ENCODE measurements at regions not wholly inside any gene's neighbourhood (a gene's known extent, or its start where the extent isn't known, plus 50 kb on each side); places are given as distances from the start of the nearest gene placed in this dataset.
"Not testable (repeated sequence)": the region's sequence is repeated elsewhere in the genome, so short reads cannot be mapped to it uniquely, and the experiment has no call there.

DNA sequence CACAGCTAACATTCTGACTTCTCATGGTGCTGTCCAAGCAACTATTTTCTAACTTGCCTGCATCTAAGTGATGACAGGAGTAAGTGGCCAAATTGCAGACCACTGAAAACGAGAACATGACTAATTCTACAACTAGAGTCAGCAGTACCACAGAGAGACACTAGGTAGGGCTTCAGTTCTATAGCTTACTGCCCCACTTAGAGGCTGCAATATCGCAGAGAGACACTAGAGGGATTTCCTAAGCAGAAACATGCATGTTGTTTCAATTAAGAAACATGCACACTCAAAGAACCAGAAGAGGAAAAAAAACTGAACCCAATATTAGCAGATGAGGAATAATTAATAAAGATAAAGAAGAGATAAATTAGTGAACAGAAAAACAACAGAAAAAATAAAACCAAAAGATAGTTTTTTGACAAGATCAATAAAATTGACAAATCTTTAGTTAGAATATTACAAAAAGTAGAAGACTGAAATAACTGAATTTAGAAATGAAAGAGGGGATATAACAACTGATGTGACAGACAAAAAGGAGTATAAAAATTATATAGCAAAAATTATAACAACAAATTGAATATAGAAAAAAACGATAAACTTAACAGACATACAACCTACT is 100.8 kb downstream of the SPIN4 start:
- TF ChIP-seq, protein P1, sequence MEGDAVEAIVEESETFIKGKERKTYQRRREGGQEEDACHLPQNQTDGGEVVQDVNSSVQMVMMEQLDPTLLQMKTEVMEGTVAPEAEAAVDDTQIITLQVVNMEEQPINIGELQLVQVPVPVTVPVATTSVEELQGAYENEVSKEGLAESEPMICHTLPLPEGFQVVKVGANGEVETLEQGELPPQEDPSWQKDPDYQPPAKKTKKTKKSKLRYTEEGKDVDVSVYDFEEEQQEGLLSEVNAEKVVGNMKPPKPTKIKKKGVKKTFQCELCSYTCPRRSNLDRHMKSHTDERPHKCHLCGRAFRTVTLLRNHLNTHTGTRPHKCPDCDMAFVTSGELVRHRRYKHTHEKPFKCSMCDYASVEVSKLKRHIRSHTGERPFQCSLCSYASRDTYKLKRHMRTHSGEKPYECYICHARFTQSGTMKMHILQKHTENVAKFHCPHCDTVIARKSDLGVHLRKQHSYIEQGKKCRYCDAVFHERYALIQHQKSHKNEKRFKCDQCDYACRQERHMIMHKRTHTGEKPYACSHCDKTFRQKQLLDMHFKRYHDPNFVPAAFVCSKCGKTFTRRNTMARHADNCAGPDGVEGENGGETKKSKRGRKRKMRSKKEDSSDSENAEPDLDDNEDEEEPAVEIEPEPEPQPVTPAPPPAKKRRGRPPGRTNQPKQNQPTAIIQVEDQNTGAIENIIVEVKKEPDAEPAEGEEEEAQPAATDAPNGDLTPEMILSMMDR (IDR thresholded peaks at IDR 0.05), result peak; percentile 98
- ChIA-PET POLR2A (no interaction called here), CTCF (interaction anchor here (0.8 to 2.5 kb wide), 5 partner anchors 13 to 437 kb away, joined by 3 to 12 read pairs (median 4); partner anchors contain the start of gene SPIN4)
- peak; percentile 100 for ATAC-seq
- no peaks in the 10 kb centered on the region for H3K9me3 Mint-ChIP-seq
- intact Hi-C loops (cut with micrococcal nuclease), result no loop called here
- no peaks in the 10 kb centered on the region for H3K36me3 Mint-ChIP-seq (ENCODE audit: low read depth)
- no peak overlapping the region for H3K27ac Mint-ChIP-seq
- no peaks in the 10 kb centered on the region for H3K4me1 Mint-ChIP-seq (ENCODE audit: low read depth)
- peaks cover 3% of the 10 kb centered on the region for H3K27me3 Mint-ChIP-seq
- DNase-seq, result peak; percentile 65
- no peak overlapping the region for H3K4me3 Mint-ChIP-seq

DNA sequence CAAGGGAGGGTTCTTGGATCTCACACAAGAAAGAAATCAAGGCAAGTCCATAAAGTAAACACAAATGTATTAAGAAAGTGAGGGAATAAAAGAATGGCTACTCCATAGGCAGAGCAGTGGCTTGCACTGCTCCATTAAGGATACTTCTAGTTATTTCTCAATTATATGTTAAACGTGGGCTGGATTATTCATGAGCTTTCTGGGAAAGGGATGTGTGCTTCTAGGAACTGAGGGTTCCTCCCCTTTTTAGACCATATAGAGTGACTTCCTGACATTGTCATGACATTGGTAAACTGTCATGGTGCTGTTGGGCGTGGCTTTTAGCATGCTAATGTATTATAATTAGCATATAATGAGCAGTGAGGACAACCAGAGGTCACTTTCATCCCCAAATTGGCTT is 108.4 kb downstream of the SPIN4 start:
- DNase-seq; intact Hi-C loops (cut with micrococcal nuclease); CTCF ChIA-PET; H3K4me1 Mint-ChIP-seq (ENCODE audit: low read depth); H3K4me3 Mint-ChIP-seq; H3K36me3 Mint-ChIP-seq (ENCODE audit: low read depth); H3K9me3 Mint-ChIP-seq; H3K27ac Mint-ChIP-seq; POLR2A ChIA-PET; H3K27me3 Mint-ChIP-seq; ATAC-seq: not testable (repeated sequence)

DNA sequence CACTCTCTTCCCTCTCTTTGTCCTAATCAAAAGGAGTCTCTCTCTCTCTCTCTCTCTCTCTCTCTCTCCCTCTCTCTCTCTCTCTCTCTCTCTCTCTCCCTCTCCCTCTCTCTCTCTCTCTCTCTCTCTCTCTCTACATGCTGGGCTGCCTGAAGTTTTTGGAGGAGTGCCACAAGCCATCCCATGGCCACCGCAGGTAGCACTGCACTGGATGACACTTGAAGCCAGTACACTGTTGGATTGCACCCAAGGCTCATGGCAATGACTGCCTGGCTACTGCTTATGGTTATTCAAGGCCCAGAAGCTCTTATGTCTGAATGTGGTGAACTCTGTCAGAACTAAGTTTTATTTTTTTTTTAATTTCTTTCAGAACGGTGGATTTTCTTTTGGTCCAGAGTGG is 115.2 kb downstream of the SPIN4 start:
- H3K27me3 Mint-ChIP-seq; POLR2A ChIA-PET; CTCF ChIA-PET; H3K27ac Mint-ChIP-seq; H3K4me3 Mint-ChIP-seq; H3K36me3 Mint-ChIP-seq (ENCODE audit: low read depth); H3K4me1 Mint-ChIP-seq (ENCODE audit: low read depth); H3K9me3 Mint-ChIP-seq; intact Hi-C loops (cut with micrococcal nuclease); DNase-seq; ATAC-seq: not testable (repeated sequence)

GRCh38 chrX:63233013-63233412 is 118.1 kb downstream of the SPIN4 start:
- H3K4me1 Mint-ChIP-seq (ENCODE audit: low read depth); CTCF ChIA-PET; DNase-seq: not testable (repeated sequence)

DNA sequence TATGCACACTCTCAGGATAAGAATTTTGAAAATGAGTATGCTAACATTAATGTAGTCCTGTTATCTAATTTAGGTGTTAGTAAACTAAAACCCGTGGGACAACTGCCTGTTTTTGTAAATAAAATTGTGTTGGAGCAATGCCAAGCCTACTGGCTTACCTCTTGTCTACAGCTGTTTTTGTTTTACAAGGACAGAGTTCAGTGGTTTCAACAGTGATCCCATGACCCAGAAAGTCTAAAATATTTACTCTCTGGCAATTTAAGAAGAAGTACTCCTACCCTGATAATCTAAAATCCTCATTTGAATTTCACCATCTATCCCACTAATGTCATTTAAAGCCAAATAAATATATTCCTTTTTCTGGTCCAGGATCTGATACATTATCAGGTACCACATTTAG is 132.9 kb downstream of the SPIN4 start:
- H3K27me3 Mint-ChIP-seq; DNase-seq; POLR2A ChIA-PET; H3K9me3 Mint-ChIP-seq; H3K4me1 Mint-ChIP-seq (ENCODE audit: low read depth); intact Hi-C loops (cut with micrococcal nuclease); H3K27ac Mint-ChIP-seq; ATAC-seq; H3K4me3 Mint-ChIP-seq; CTCF ChIA-PET; H3K36me3 Mint-ChIP-seq (ENCODE audit: low read depth): not testable (repeated sequence)

More at GRCh38 chrX:63233013-63233412, 118.1 kb downstream of the SPIN4 start:
- H3K27ac Mint-ChIP-seq; intact Hi-C loops (cut with micrococcal nuclease); POLR2A ChIA-PET; H3K9me3 Mint-ChIP-seq; H3K36me3 Mint-ChIP-seq (ENCODE audit: low read depth); ATAC-seq; H3K27me3 Mint-ChIP-seq; H3K4me3 Mint-ChIP-seq: not testable (repeated sequence)

- H3K27ac Mint-ChIP-seq; H3K36me3 Mint-ChIP-seq (ENCODE audit: low read depth); DNase-seq; H3K9me3 Mint-ChIP-seq; CTCF ChIA-PET; H3K4me3 Mint-ChIP-seq; POLR2A ChIA-PET; H3K4me1 Mint-ChIP-seq (ENCODE audit: low read depth); ATAC-seq; intact Hi-C loops (cut with micrococcal nuclease); H3K27me3 Mint-ChIP-seq: not testable (repeated sequence)
Observed at GRCh38 chrX:63217549-63217948, 133.6 kb downstream of the SPIN4 start.

GRCh38 chrX:63209645-63210044 is 141.5 kb downstream of the SPIN4 start:
- H3K27me3 Mint-ChIP-seq; ATAC-seq; CTCF ChIA-PET; H3K4me1 Mint-ChIP-seq (ENCODE audit: low read depth); intact Hi-C loops (cut with micrococcal nuclease); POLR2A ChIA-PET; DNase-seq; H3K27ac Mint-ChIP-seq; H3K4me3 Mint-ChIP-seq; H3K9me3 Mint-ChIP-seq; H3K36me3 Mint-ChIP-seq (ENCODE audit: low read depth): not testable (repeated sequence)

DNA sequence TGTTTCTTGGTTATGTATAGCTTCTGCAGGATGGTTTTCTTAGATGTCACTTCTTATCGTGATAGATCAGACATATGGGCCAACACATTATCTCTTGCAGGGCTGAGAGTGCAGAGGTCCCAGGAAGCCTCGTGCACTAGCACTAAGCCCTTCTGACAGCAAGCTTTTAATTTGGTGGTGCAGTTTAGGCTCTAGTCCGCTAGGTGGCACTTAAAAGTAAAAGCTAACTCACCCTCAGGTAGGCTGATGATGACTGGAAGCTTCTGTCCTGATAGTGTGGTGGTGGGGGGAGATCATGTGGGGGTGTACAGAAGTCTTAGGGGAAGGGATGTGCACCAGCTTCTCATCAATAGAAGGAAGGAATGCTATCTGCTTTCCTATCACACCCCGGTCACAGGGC is 142.0 kb downstream of the SPIN4 start:
- H3K4me1 Mint-ChIP-seq (ENCODE audit: low read depth); H3K9me3 Mint-ChIP-seq; ATAC-seq; H3K36me3 Mint-ChIP-seq (ENCODE audit: low read depth); POLR2A ChIA-PET; H3K27me3 Mint-ChIP-seq; intact Hi-C loops (cut with micrococcal nuclease); CTCF ChIA-PET; H3K27ac Mint-ChIP-seq; H3K4me3 Mint-ChIP-seq; DNase-seq: not testable (repeated sequence)

DNA sequence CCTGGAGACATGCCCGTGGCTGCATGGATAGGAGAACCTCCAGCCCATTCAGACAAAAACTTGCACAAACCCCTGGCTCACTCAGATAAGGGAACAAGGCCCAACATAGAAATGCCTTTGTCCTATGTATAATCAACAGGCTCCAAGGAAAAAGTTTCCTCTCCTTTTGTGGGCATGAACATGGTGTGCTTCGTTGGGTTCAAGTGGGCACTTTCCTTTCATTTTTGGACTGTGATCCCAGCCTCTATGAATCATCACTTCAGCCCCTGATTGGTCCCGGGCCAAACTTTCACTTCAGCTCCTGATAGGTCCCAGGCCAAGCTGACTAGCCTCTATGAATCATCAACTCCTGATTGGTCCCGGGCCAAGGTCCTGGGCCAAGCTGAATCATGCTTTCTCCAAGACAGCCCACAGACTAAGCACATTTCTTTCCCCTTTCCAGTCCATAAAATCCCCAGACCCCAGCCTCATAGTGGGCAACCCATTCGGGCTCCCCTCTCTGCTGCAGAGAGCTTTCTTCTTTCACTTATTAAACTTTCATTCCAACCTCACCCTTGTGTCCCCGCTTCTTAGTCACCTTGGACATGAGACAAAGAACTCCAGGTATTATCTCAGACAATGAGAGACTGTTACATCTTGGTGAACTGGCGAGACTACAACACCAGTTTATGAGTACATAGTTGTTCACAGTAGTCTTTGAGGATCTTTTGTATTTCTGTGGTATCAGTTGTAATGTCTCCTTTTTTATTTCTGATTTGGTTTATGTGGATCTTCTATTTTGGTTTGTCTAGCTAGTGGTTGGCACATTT is 146.7 kb downstream of the SPIN4 start:
- H3K9me3 Mint-ChIP-seq; DNase-seq; H3K4me1 Mint-ChIP-seq (ENCODE audit: low read depth); H3K27ac Mint-ChIP-seq; H3K27me3 Mint-ChIP-seq; H3K4me3 Mint-ChIP-seq; ATAC-seq; intact Hi-C loops (cut with micrococcal nuclease); H3K36me3 Mint-ChIP-seq (ENCODE audit: low read depth); POLR2A ChIA-PET; CTCF ChIA-PET: not testable (repeated sequence)

GRCh38 chrX:63201987-63202386 is 149.1 kb downstream of the SPIN4 start:
- CTCF ChIA-PET; H3K4me3 Mint-ChIP-seq; DNase-seq; H3K27me3 Mint-ChIP-seq; H3K9me3 Mint-ChIP-seq; intact Hi-C loops (cut with micrococcal nuclease); POLR2A ChIA-PET; H3K4me1 Mint-ChIP-seq (ENCODE audit: low read depth); H3K36me3 Mint-ChIP-seq (ENCODE audit: low read depth); H3K27ac Mint-ChIP-seq; ATAC-seq: not testable (repeated sequence)

GRCh38 chrX:63198693-63199092 is 152.4 kb downstream of the SPIN4 start:
- intact Hi-C loops (cut with micrococcal nuclease); CTCF ChIA-PET; H3K27ac Mint-ChIP-seq; ATAC-seq; H3K27me3 Mint-ChIP-seq; H3K4me3 Mint-ChIP-seq; H3K36me3 Mint-ChIP-seq (ENCODE audit: low read depth); H3K9me3 Mint-ChIP-seq; POLR2A ChIA-PET; H3K4me1 Mint-ChIP-seq (ENCODE audit: low read depth); DNase-seq: not testable (repeated sequence)

All from activated CD8-positive, alpha-beta T cell treated with anti-CD3 and anti-CD28 coated beads for 36 hours (primary cell).